SK-N-SH (cell line): ENCODE measurements at regions not wholly inside any gene's neighbourhood (a gene's known extent, or its start where the extent isn't known, plus 50 kb on each side); places are given as distances from the start of the nearest gene placed in this dataset.

Source experiments
- CTCF ChIA-PET: fragments of 300-600, 350-600 bp; formaldehyde crosslinking; extraction: SDS; loops from one replicate; lab custom pipeline; 2021; lab: Yijun Ruan, JAX
- POLR2A ChIA-PET: fragments of 350-600 bp; sonication (Branson Sonifier 250); formaldehyde crosslinking; extraction: SDS; loops from one replicate; lab custom pipeline; 2020; ENCODE audit warnings: antibody characterized with exemption, inconsistent platforms; lab: Yijun Ruan, JAX
- DNase-seq: peaks from one replicate; pipeline ENCODE4 v3.0.0; 2012
- H2AFZ ChIP-seq: fragments of 200-600 bp; sonication (generic); 2 replicates; pipeline ENCODE4 v1.8.1; 2016; ENCODE audit warnings: antibody characterized with exemption, mild to moderate bottlenecking, low read depth
- H3F3A ChIP-seq: fragments of 200-600 bp; sonication (generic); replicated peaks from 2 replicates; pipeline ENCODE3; 2016; ENCODE audit warnings: antibody characterized with exemption, mild to moderate bottlenecking; ENCODE audit not compliant: insufficient read depth
- H3K27ac ChIP-seq, 2 experiments: fragments of 200-500 bp in 1 of 2; fragments of 200-600 bp in 1 of 2; sonication (Bioruptor generic) in 1 of 2; sonication (generic), shearing (Covaris generic) in 1 of 2; 2 replicates each; pipeline versions ENCODE4 v1.5.1 to v1.6.1; 2014 to 2016; ENCODE audit warnings: low read depth in 2 of 2, inconsistent platforms in 1 of 2, low read length in 1 of 2, mild to moderate bottlenecking in 1 of 2, mixed read lengths in 1 of 2
- H3K27me3 ChIP-seq: fragments of 200-600 bp; sonication (generic), shearing (Covaris generic); 2 replicates; pipeline ENCODE4 v1.6.1; 2016; ENCODE audit warnings: mixed run types; ENCODE audit not compliant: insufficient read depth
- H3K36me3 ChIP-seq, 2 experiments: fragments of 200-500 bp in 1 of 2; fragments of 200-600 bp in 1 of 2; sonication (Bioruptor generic) in 1 of 2; sonication (generic) in 1 of 2; replicated peaks in 1 of 2; 2 replicates each; pipeline versions ENCODE3 to v1.5.1; 2014 to 2016; ENCODE audit warnings: low read length in 1 of 2, mild to moderate bottlenecking in 1 of 2; ENCODE audit not compliant: insufficient read depth in 2 of 2, control insufficient read depth in 1 of 2
- H3K4me1 ChIP-seq, 2 experiments: fragments of 200-500 bp in 1 of 2; fragments of 200-600 bp in 1 of 2; sonication (Bioruptor generic) in 1 of 2; sonication (generic), shearing (Covaris generic) in 1 of 2; 2 replicates each; pipeline versions ENCODE4 v1.5.1 to v1.6.1; 2014 to 2016; ENCODE audit warnings: low read depth in 1 of 2, low read length in 1 of 2, mixed run types in 1 of 2; ENCODE audit not compliant: insufficient read depth in 2 of 2, control insufficient read depth in 1 of 2
- H3K4me2 ChIP-seq: fragments of 200-600 bp; sonication (generic), shearing (Covaris generic); 2 replicates; pipeline ENCODE4 v1.6.1; 2017; ENCODE audit warnings: mixed run types
- H3K4me3 ChIP-seq, 2 experiments: fragments of 200-500 bp in 1 of 2; fragments of 200-600 bp in 1 of 2; sonication (Bioruptor generic) in 1 of 2; sonication (generic), shearing (Covaris generic) in 1 of 2; 2 replicates each; pipeline versions ENCODE4 v1.5.1 to v1.8.1; 2014 to 2016; ENCODE audit warnings: low read depth in 2 of 2, inconsistent platforms in 1 of 2, low read length in 1 of 2, mild to moderate bottlenecking in 1 of 2, mixed read lengths in 1 of 2, moderate library complexity in 1 of 2
- H3K79me2 ChIP-seq: fragments of 200-600 bp; sonication (generic); 2 replicates; pipeline ENCODE4 v1.8.1; 2017; ENCODE audit warnings: mild to moderate bottlenecking; ENCODE audit not compliant: insufficient read depth
- H3K9ac ChIP-seq: fragments of 200-600 bp; sonication (generic); 2 replicates; pipeline ENCODE4 v1.6.1; 2017; ENCODE audit warnings: mixed run types
- H3K9me2 ChIP-seq: fragments of 200-600 bp; sonication (generic); 2 replicates; pipeline ENCODE4 v1.6.1; 2017; ENCODE audit warnings: mixed run types
- H3K9me3 ChIP-seq: fragments of 200-600 bp; sonication (generic); 2 replicates; pipeline ENCODE4 v1.6.1; 2017; ENCODE audit warnings: mixed run types, mild to moderate bottlenecking, moderate library complexity
- H4K20me1 ChIP-seq: fragments of 200-600 bp; sonication (generic); 2 replicates; pipeline ENCODE4 v1.6.1; 2017; ENCODE audit warnings: mild to moderate bottlenecking, mixed run types; ENCODE audit not compliant: insufficient read depth
- CHD2 ChIP-seq: fragments of 150-350 bp; IDR thresholded peaks from 2 replicates; pipeline ENCODE4 v1.6.1; 2018; ENCODE audit warnings: low read length; ENCODE audit not compliant: partially characterized antibody
- ELF1 ChIP-seq: IDR thresholded peaks from 2 replicates; pipeline ENCODE4 v1.4.0; 2012
- EZH2phosphoT487 ChIP-seq: fragments of 200-600 bp; sonication (generic); IDR thresholded peaks from 2 replicates; pipeline ENCODE4 v1.6.1; 2017; ENCODE audit warnings: low read depth, mixed run types, mild to moderate bottlenecking, antibody characterized with exemption, moderate library complexity, borderline replicate concordance
- FOXJ3 ChIP-seq: sonication (generic); formaldehyde crosslinking; IDR thresholded peaks from 2 replicates; pipeline ENCODE4 v1.5.1; 2020; ENCODE audit warnings: mild to moderate bottlenecking, missing genetic modification reagents
- GABPA ChIP-seq: IDR thresholded peaks from 2 replicates; pipeline ENCODE4 v1.4.0; 2012; ENCODE audit warnings: low read depth, mild to moderate bottlenecking
- JUND ChIP-seq: IDR thresholded peaks from 2 replicates; pipeline ENCODE4 v1.4.0; 2012
- MEF2A ChIP-seq: IDR thresholded peaks from 2 replicates; pipeline ENCODE4 v1.4.0; 2012; ENCODE audit warnings: low read depth, borderline replicate concordance
- MXI1 ChIP-seq: IDR thresholded peaks from 2 replicates; pipeline ENCODE4 v1.6.1; 2012; ENCODE audit warnings: mild to moderate bottlenecking, low read depth, low read length, improper control_type of control experiment
- NFIC ChIP-seq: IDR thresholded peaks from 2 replicates; pipeline ENCODE4 v1.4.0; 2012; ENCODE audit warnings: borderline replicate concordance
- NRF1 ChIP-seq: IDR thresholded peaks from 2 replicates; pipeline ENCODE4 v1.6.1; 2012; ENCODE audit warnings: low read depth, mild to moderate bottlenecking, low read length
- RAD21 ChIP-seq: IDR thresholded peaks from 2 replicates; pipeline ENCODE4 v1.6.1; 2012; ENCODE audit warnings: mild to moderate bottlenecking, low read length
- RCOR1 ChIP-seq: fragments of 150-350 bp; IDR thresholded peaks from 2 replicates; pipeline ENCODE4 v1.6.1; 2017; ENCODE audit warnings: antibody characterized with exemption, low read length
- RXRA ChIP-seq: IDR thresholded peaks from 2 replicates; pipeline ENCODE4 v1.4.0; 2012; ENCODE audit warnings: low read depth, mild to moderate bottlenecking, borderline replicate concordance
- TAF1 ChIP-seq: IDR thresholded peaks from 2 replicates; pipeline ENCODE4 v1.6.1; 2012; ENCODE audit warnings: low read depth, mild to moderate bottlenecking, low read length, moderate library complexity, borderline replicate concordance
- TCF12 ChIP-seq: IDR thresholded peaks from 2 replicates; pipeline ENCODE4 v1.4.0; 2012
- TEAD4 ChIP-seq: IDR thresholded peaks from 2 replicates; pipeline ENCODE4 v1.4.0; 2012; ENCODE audit warnings: mild to moderate bottlenecking, borderline replicate concordance; ENCODE audit not compliant: insufficient read depth
- YY1 ChIP-seq: IDR thresholded peaks from 2 replicates; pipeline ENCODE4 v1.4.0; 2012; ENCODE audit warnings: low read depth, mild to moderate bottlenecking
- WGBS: methylation state at CpG from one replicate; pipeline ENCODE4 v1.1.6; 2017; ENCODE audit warnings: low lambda C conversion rate; 5-methylcytosine and 5-hydroxymethylcytosine counted together
- TF ChIP-seq, protein P1 (sequence below): fragments of 150-350 bp; IDR thresholded peaks from 2 replicates; pipeline ENCODE4 v1.6.1; 2016; ENCODE audit warnings: mild to moderate bottlenecking, low read depth, low read length
- TF ChIP-seq, protein P2 (sequence below): IDR thresholded peaks from 2 replicates; pipeline ENCODE4; 2012
- TF ChIP-seq, protein P3 (sequence below): IDR thresholded peaks from 2 replicates; pipeline ENCODE4 v1.4.0; 2012; ENCODE audit warnings: low read depth, borderline replicate concordance

DNA sequence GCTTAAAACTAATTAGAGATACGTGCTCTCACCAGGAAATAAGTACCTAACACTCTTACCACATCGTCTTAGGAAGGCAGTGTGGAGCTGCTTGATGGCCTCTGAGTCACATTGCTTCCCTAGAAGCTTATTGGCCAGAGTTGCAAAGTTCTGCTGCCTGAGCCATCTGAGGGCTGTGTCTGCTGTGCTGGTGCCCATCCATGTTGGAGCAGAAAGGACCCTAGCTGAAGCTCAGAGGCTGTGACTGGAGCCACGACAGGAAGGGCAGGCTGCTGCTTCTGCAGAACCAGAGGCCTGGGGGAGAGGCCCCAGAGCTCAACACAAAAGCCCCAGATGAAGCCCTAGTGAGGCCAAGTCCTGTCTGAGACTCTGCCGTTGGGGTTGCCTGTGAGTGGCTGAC is 64.8 kb upstream of the IGFBP3 start:
- H3K36me3 ChIP-seq = no peaks in the 10 kb centered on the region
- no peak for TF ChIP-seq JUND
- no peak for TF ChIP-seq NRF1
- no peak for TF ChIP-seq YY1
- no peak for TF ChIP-seq TCF12
- no peak for TF ChIP-seq NFIC
- TF ChIP-seq MXI1 = no peak
- no peak for TF ChIP-seq RXRA
- no peak for TF ChIP-seq CHD2
- no peak for TF ChIP-seq ELF1
- TF ChIP-seq TEAD4 = no peak
- TF ChIP-seq RCOR1 = no peak
- no peak for TF ChIP-seq FOXJ3 (CRISPR knock-in tag)
- TF ChIP-seq MEF2A = no peak
- TF ChIP-seq, protein P1, sequence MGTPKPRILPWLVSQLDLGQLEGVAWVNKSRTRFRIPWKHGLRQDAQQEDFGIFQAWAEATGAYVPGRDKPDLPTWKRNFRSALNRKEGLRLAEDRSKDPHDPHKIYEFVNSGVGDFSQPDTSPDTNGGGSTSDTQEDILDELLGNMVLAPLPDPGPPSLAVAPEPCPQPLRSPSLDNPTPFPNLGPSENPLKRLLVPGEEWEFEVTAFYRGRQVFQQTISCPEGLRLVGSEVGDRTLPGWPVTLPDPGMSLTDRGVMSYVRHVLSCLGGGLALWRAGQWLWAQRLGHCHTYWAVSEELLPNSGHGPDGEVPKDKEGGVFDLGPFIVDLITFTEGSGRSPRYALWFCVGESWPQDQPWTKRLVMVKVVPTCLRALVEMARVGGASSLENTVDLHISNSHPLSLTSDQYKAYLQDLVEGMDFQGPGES = no peak
- TF ChIP-seq RAD21 = no peak
- TF ChIP-seq EZH2phosphoT487 = no peak
- no peak for TF ChIP-seq TAF1
- TF ChIP-seq, protein P2, sequence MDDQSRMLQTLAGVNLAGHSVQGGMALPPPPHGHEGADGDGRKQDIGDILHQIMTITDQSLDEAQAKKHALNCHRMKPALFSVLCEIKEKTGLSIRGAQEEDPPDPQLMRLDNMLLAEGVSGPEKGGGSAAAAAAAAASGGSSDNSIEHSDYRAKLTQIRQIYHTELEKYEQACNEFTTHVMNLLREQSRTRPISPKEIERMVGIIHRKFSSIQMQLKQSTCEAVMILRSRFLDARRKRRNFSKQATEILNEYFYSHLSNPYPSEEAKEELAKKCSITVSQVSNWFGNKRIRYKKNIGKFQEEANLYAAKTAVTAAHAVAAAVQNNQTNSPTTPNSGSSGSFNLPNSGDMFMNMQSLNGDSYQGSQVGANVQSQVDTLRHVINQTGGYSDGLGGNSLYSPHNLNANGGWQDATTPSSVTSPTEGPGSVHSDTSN = no peak
- TF ChIP-seq, protein P3, sequence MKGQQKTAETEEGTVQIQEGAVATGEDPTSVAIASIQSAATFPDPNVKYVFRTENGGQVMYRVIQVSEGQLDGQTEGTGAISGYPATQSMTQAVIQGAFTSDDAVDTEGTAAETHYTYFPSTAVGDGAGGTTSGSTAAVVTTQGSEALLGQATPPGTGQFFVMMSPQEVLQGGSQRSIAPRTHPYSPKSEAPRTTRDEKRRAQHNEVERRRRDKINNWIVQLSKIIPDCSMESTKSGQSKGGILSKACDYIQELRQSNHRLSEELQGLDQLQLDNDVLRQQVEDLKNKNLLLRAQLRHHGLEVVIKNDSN = no peak
- no peak for TF ChIP-seq GABPA
- no peaks in the 10 kb centered on the region for H4K20me1 ChIP-seq
- no peaks in the 10 kb centered on the region for H3K79me2 ChIP-seq
- no peak overlapping the region for H3K9ac ChIP-seq
- H3K4me1 ChIP-seq = peaks cover 0 to 12% of the 10 kb centered on the region in 2 experiments; a peak in 2 of 4 replicates
- WGBS = 56% methylated on average over 4 of the region's 4 CpGs
- DNase-seq = no peak
- ChIA-PET POLR2A (no interaction called here), CTCF (interaction anchor here (0.7 to 1.1 kb wide), 2 partner anchors 12 to 63 kb away, joined by 3 read pairs; no protein-coding TSS in a partner anchor)
- peaks cover 14% of the 10 kb centered on the region; the same call in 1 of the 2 replicates for H3K9me3 ChIP-seq
- no peak overlapping the region for H3K27ac ChIP-seq
- H2AFZ ChIP-seq = no peak overlapping the region
- no peak overlapping the region for H3K4me3 ChIP-seq
- no peaks in the 10 kb centered on the region for H3F3A ChIP-seq
- no peaks in the 10 kb centered on the region for H3K27me3 ChIP-seq
- H3K4me2 ChIP-seq = no peak overlapping the region
- no peaks in the 10 kb centered on the region for H3K9me2 ChIP-seq
